GM12878 (cell line): ENCODE measurements at regions not wholly inside any gene's neighbourhood (a gene's known extent, or its start where the extent isn't known, plus 50 kb on each side); places are given as distances from the start of the nearest gene placed in this dataset.

Source experiments
- ATAC-seq: fragments of 200-7000 bp; cut with Tn5 transposase; 3 replicates; pipeline ENCODE4 v1.9.1; 2020; ENCODE audit warnings: mild to moderate bottlenecking, moderate library complexity
- BruUV-seq: library from RNA; stranded (reverse); fragments of 400-500 nt; replicated peaks from 2 replicates; lab custom pipeline; 2021; lab: Mats Ljungman, UMichigan
- CTCF ChIA-PET: fragments of 300-600 bp; sonication (Branson Sonifier 250); formaldehyde crosslinking; extraction: SDS; loops from one replicate; lab custom pipeline; 2021; ENCODE audit warnings: inconsistent platforms; lab: Yijun Ruan, JAX
- POLR2A ChIA-PET: fragments of 350-600 bp; formaldehyde crosslinking; extraction: SDS; loops from one replicate; lab custom pipeline; 2021; ENCODE audit warnings: inconsistent platforms; lab: Charles Lee
- RAD21 ChIA-PET: fragments of 300-600 bp; sonication (Branson Sonifier 250); formaldehyde crosslinking; loops from one replicate; lab custom pipeline; 2023; ENCODE audit warnings: antibody characterized with exemption; ENCODE audit not compliant: unreplicated experiment; lab: Charles Lee
- SMC1A ChIA-PET: fragments of 300-600 bp; sonication (Branson Sonifier 250); formaldehyde crosslinking; loops from one replicate; lab custom pipeline; 2023; ENCODE audit not compliant: unreplicated experiment, uncharacterized antibody; lab: Charles Lee
- DNase-seq: peaks from one replicate; pipeline ENCODE4 v3.0.0-alpha.2; 2011; ENCODE audit warnings: low read depth, low spot score
- FAIRE-seq: peaks from 3 replicates; lab custom pipeline; 2011; peaks lifted over from hg19 to GRCh38; lab: Jason Lieb, UNC
- H2AFZ ChIP-seq: 2 replicates; pipeline ENCODE4 v1.6.0; 2011; ENCODE audit warnings: low read depth, low read length, control low read depth; ENCODE audit not compliant: control insufficient read depth
- H3K27ac ChIP-seq: 2 replicates; pipeline ENCODE4 v1.5.1; 2011; ENCODE audit warnings: control low read depth; ENCODE audit not compliant: control insufficient read depth, insufficient read depth
- H3K27me3 ChIP-seq, 2 experiments: replicated peaks in 1 of 2; 2 replicates each; pipeline versions ENCODE4 v1.6.0 to v1.6.1; 2011; ENCODE audit warnings: low read length in 1 of 2; ENCODE audit not compliant: control insufficient read depth in 2 of 2, insufficient read depth in 2 of 2
- H3K36me3 ChIP-seq, 2 experiments: 2 replicates each; pipeline ENCODE4 v1.5.1; 2011; ENCODE audit warnings: low read length in 1 of 2; ENCODE audit not compliant: control insufficient read depth in 2 of 2, insufficient read depth in 2 of 2
- H3K4me1 ChIP-seq: 2 replicates; pipeline ENCODE4 v1.6.1; 2011; ENCODE audit warnings: mild to moderate bottlenecking, low read length, moderate library complexity, mixed read lengths; ENCODE audit not compliant: control insufficient read depth, insufficient read depth
- H3K4me2 ChIP-seq: 2 replicates; pipeline ENCODE4 v1.6.0; 2011; ENCODE audit warnings: control low read depth; ENCODE audit not compliant: control insufficient read depth, insufficient read depth
- H3K4me3 ChIP-seq: fragments of 200-600 bp; sonication (generic); 2 replicates; pipeline ENCODE4 v1.5.1; 2016
- H3K79me2 ChIP-seq: 2 replicates; pipeline ENCODE4 v1.6.0; 2011; ENCODE audit warnings: low read length; ENCODE audit not compliant: control insufficient read depth, insufficient read depth
- H3K9ac ChIP-seq: 2 replicates; pipeline ENCODE4 v1.8.0; 2011; ENCODE audit warnings: low read length, control low read depth, mixed read lengths; ENCODE audit not compliant: control insufficient read depth, insufficient read depth
- H3K9me3 ChIP-seq: replicated peaks from 3 replicates; pipeline ENCODE4 v1.5.1; 2011; ENCODE audit warnings: mild to moderate bottlenecking, low read length; ENCODE audit not compliant: control insufficient read depth, insufficient read depth
- H4K20me1 ChIP-seq: 2 replicates; pipeline ENCODE4 v1.6.0; 2011; ENCODE audit not compliant: control insufficient read depth, insufficient read depth
- ATF3 ChIP-seq: IDR thresholded peaks from 2 replicates; pipeline ENCODE4 v1.6.1; 2011; ENCODE audit warnings: low read depth, mild to moderate bottlenecking, low read length, moderate library complexity, borderline replicate concordance; ENCODE audit errors: extremely low read depth
- GATAD2B ChIP-seq: fragments of 450-650 bp; conservative IDR thresholded peaks from 2 replicates; pipeline ENCODE4 v1.6.1; 2017; ENCODE audit warnings: low read depth, mild to moderate bottlenecking, moderate library complexity
- HDAC6 ChIP-seq: fragments of 200-600 bp; sonication (generic); IDR thresholded peaks from one replicate; pipeline ENCODE4 v1.8.0; 2017; ENCODE audit warnings: antibody characterized with exemption; ENCODE audit not compliant: unreplicated experiment
- KAT2A ChIP-seq: conservative IDR thresholded peaks from 2 replicates; pipeline ENCODE4 v1.6.1; 2011; ENCODE audit warnings: low read depth, low read length; ENCODE audit not compliant: control insufficient read depth
- MTA2 ChIP-seq: fragments of 450-650 bp; IDR thresholded peaks from 2 replicates; pipeline ENCODE4 v1.6.1; 2016; ENCODE audit warnings: low read depth, mild to moderate bottlenecking, moderate library complexity
- RFX5 ChIP-seq: IDR thresholded peaks from 2 replicates; pipeline ENCODE4 v1.6.1; 2011; ENCODE audit warnings: low read depth, low read length, improper control_type of control experiment
- SIN3A ChIP-seq: IDR thresholded peaks from 2 replicates; pipeline ENCODE4 v1.6.1; 2012; ENCODE audit warnings: low read depth, low read length, improper control_type of control experiment
- SRF ChIP-seq, 2 experiments: IDR thresholded peaks; 2 replicates each; pipeline ENCODE4 v1.6.1; 2011; ENCODE audit warnings: low read depth in 2 of 2, low read length in 2 of 2, mild to moderate bottlenecking in 1 of 2, moderate library complexity in 1 of 2
- ZBTB4 ChIP-seq: fragments of 450-650 bp; formaldehyde crosslinking; IDR thresholded peaks from 2 replicates; pipeline ENCODE4 v1.4.0; 2022; ENCODE audit warnings: mild to moderate bottlenecking, moderate library complexity
- WGBS: methylation state at CpG from one replicate; pipeline ENCODE4 v1.1.6; 2016; ENCODE audit warnings: low lambda C conversion rate; ENCODE audit not compliant: insufficient replicate concordance, insufficient coverage; ENCODE audit errors: missing lambda C conversion rate; 5-methylcytosine and 5-hydroxymethylcytosine counted together
- in situ Hi-C: fragments of 300-500 bp; cut with MboI; formaldehyde crosslinking; loops from 9 replicates; pipeline ENCODE4 v1.14.3; 2018; ENCODE audit warnings: mixed read lengths
- intact Hi-C: fragments of 100-400 bp; cut with micrococcal nuclease; formaldehyde crosslinking; loops from one replicate; pipeline ENCODE4 v1.14.2; 2022; ENCODE audit not compliant: unreplicated experiment
- TF ChIP-seq, protein P1 (sequence below): fragments of 450-650 bp; IDR thresholded peaks from 2 replicates; pipeline ENCODE4 v1.6.1; 2017; ENCODE audit warnings: mild to moderate bottlenecking, moderate library complexity

GRCh38 chr11:95461348-95461747, 230.3 kb upstream of the SESN3 start:
- POLR2A ChIA-PET: no interaction called here
- FAIRE-seq: no peak

More at GRCh38 chr11:95461348-95461747, 230.3 kb upstream of the SESN3 start:
- Histone ChIP-seq H3K27me3 (no peaks in the 10 kb centered on the region; a peak in 1 of 4 replicates), H3K27ac (no peak overlapping the region), H3K4me2 (no peak overlapping the region), H3K9me3 (no peaks in the 10 kb centered on the region; the same call in 2 of the 3 replicates), H3K79me2 (no peaks in the 10 kb centered on the region), H3K9ac (no peak overlapping the region), H3K4me1 (no peaks in the 10 kb centered on the region), H3K36me3 (no peaks in the 10 kb centered on the region), H3K4me3 (no peak overlapping the region), H4K20me1 (no peaks in the 10 kb centered on the region), H2AFZ (no peak overlapping the region)
- ChIA-PET CTCF (interaction anchor here (1.2 kb wide), 1 partner anchor 17 kb away, joined by 3 read pairs; no protein-coding TSS in a partner anchor), SMC1A (no interaction called here), RAD21 (no interaction called here)
- WGBS: 39% methylated on average over 2 of the region's 2 CpGs
- no peak for DNase-seq
- BruUV-seq: no TSS peak
- intact Hi-C loops: no loop called here
- ATAC-seq: no peak
- in situ Hi-C loops: no loop called here
- no peak for TF ChIP-seq HDAC6
- TF ChIP-seq ZBTB4 (CRISPR knock-in tag): no peak
- no peak for TF ChIP-seq SIN3A
- TF ChIP-seq ATF3: no peak
- TF ChIP-seq GATAD2B: no peak
- no peak for TF ChIP-seq KAT2A
- TF ChIP-seq SRF (IDR thresholded peaks at IDR 0.05; ENCODE audit: low read depth in 2 of 2, low read length in 2 of 2): no peak
- no peak for TF ChIP-seq MTA2
- TF ChIP-seq, protein P1, sequence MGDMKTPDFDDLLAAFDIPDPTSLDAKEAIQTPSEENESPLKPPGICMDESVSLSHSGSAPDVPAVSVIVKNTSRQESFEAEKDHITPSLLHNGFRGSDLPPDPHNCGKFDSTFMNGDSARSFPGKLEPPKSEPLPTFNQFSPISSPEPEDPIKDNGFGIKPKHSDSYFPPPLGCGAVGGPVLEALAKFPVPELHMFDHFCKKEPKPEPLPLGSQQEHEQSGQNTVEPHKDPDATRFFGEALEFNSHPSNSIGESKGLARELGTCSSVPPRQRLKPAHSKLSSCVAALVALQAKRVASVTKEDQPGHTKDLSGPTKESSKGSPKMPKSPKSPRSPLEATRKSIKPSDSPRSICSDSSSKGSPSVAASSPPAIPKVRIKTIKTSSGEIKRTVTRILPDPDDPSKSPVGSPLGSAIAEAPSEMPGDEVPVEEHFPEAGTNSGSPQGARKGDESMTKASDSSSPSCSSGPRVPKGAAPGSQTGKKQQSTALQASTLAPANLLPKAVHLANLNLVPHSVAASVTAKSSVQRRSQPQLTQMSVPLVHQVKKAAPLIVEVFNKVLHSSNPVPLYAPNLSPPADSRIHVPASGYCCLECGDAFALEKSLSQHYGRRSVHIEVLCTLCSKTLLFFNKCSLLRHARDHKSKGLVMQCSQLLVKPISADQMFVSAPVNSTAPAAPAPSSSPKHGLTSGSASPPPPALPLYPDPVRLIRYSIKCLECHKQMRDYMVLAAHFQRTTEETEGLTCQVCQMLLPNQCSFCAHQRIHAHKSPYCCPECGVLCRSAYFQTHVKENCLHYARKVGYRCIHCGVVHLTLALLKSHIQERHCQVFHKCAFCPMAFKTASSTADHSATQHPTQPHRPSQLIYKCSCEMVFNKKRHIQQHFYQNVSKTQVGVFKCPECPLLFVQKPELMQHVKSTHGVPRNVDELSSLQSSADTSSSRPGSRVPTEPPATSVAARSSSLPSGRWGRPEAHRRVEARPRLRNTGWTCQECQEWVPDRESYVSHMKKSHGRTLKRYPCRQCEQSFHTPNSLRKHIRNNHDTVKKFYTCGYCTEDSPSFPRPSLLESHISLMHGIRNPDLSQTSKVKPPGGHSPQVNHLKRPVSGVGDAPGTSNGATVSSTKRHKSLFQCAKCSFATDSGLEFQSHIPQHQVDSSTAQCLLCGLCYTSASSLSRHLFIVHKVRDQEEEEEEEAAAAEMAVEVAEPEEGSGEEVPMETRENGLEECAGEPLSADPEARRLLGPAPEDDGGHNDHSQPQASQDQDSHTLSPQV: no peak
- no peak for TF ChIP-seq RFX5
